Breast epithelium (tissue), 3 donors: ENCODE measurements at regions not wholly inside any gene's neighbourhood (a gene's known extent, or its start where the extent isn't known, plus 50 kb on each side); places are given as distances from the start of the nearest gene placed in this dataset.

Source experiments
- POLR2A ChIP-seq: fragments of 450-650 bp; IDR thresholded peaks from one replicate; pipeline ENCODE4 v1.6.1; 2016; ENCODE audit warnings: antibody characterized with exemption, mild to moderate bottlenecking, moderate library complexity
- POLR2AphosphoS5 ChIP-seq, 3 donors: sonication (generic); formaldehyde crosslinking; IDR thresholded peaks; one replicate each; pipeline ENCODE4 v1.6.1; 2017; ENCODE audit warnings: antibody characterized with exemption in 3 of 3

- TF ChIP-seq POLR2AphosphoS5 (IDR thresholded peaks at IDR 0.05) = no peak
- no peak for TF ChIP-seq POLR2A
These were observed 114.8 kb upstream of the GSC start for GRCh38 chr14:94884616-94885230.
